GM19468 (cell line): ENCODE measurements at regions not wholly inside any gene's neighbourhood (a gene's known extent, or its start where the extent isn't known, plus 50 kb on each side); places are given as distances from the start of the nearest gene placed in this dataset.

Experiments used
- ATAC-seq: cut with Tn5 transposase; IDR thresholded peaks from one replicate; pipeline ENCODE4 v1.9.1; 2021; ENCODE audit warnings: mild to moderate bottlenecking, moderate library complexity, moderate number of reproducible peaks; ENCODE audit not compliant: unreplicated experiment; ENCODE audit errors: extremely low read depth

GRCh38 chr17:73942703-73943415, 260.6 kb upstream of the RPL38 start:
- no peak for ATAC-seq

DNA sequence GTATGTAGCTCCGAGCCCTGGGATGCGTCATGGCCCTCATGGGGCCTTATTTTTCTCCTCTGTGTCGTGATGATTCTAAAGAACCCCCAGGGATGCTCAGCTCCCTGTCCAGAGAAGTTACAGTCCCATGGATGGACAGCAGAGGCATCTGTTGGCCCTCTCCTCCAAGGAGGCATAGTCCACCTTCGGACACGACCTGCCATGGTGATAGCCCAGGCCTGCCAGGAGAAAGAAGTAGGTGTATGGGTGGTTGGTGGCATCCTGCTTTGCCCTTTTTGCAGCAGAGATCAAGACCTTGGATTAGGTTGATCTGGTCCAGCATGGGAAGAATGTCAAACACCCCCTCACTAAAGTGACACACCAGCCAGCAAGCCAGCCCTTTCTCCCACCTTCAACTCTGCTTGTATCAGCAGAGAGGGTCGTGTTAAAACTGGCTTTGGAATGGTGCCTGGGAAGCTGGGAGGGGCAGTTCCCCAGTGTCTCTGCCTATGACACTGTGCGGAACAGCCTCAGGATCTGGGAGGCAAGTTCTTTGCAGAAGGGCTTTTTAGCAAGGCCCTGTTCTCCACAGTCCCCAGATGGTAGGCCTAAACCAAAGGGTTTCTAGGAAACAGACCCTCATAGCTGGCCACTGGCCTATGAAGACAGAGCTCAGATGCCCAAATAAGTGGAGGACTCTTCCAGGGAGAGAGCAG, 259.9 kb upstream of the RPL38 start:
- ATAC-seq = no peak

DNA sequence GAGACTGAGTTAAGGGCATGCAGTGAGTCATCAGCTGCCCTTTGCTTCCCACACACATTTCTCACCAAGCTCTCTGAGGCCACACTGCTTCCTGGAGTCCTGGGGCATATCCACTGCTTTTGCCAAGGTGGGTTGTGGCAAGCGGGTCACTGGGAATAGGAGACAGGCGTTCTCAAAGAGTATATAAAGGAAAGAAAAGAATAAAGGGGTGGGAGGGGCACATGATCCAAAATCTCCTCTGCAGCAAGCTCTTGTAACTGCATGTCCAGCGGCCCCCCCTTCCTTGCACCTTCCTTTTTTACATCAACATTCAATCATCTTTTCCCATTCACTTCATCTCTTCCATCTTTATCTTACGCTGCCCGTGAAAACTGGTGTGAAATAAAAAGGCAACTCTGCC, 259.1 kb upstream of the RPL38 start:
- no peak for ATAC-seq

DNA sequence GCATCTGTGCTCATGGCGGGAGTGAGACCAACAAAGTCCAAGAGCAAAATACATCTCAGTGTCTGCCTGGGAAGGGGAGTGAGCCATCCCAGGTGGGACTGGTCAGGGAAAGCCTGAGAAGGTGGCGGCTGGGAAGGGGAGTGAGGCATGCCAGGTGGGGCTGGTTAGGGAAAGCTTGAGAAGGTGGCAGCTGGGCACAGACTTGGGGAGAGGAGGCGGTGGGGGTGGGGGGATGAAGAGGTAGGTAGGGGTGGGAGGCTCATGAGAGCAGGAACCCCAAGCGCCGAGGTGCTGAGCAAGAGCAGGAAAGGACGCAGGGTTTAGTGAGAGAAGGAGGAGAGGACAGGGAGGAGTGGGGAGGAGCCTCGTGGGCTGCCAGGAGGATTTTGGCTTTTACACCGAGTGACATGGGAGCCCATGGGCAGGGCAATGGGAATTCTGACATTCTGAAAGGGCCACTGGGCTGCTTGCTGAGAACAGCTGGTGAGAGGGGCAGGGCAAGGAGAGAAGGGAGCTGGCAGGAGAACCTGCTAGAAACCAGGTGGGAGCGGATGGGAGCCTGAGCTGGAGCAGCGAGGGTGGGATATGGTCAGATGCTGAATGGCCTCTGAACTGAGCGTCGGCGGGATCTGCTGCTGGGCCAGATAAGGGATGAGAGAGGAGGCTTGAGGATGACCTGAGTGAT, 256.1 kb upstream of the RPL38 start:
- no peak for ATAC-seq

GRCh38 chr17:73947966-73948355, 255.5 kb upstream of the RPL38 start:
- ATAC-seq = no peak

- no peak for ATAC-seq
These were observed 253.4 kb upstream of the RPL38 start for GRCh38 chr17:73949903-73950592.

GRCh38 chr17:73950593-73950914, 252.9 kb upstream of the RPL38 start:
- ATAC-seq = no peak

DNA sequence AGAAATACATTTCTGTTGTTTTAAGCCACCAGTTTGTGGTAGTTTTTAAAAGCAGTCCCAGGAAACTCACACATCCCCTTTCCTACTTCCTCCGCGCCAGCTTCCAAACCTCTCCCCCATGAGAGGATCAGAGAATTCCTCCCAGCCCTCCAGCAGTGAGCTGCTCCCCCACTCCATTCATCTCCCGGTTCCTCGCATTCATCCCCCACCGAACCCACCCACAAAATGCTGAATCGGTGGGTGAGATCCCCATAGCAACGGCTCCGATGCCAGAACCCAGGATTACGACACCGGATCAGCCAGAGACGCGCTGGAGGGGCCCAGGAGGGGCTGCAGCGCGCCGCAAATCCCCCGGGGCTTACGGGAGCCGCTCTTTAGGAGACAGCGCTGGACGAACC, 251.4 kb upstream of the RPL38 start:
- ATAC-seq = no peak

DNA sequence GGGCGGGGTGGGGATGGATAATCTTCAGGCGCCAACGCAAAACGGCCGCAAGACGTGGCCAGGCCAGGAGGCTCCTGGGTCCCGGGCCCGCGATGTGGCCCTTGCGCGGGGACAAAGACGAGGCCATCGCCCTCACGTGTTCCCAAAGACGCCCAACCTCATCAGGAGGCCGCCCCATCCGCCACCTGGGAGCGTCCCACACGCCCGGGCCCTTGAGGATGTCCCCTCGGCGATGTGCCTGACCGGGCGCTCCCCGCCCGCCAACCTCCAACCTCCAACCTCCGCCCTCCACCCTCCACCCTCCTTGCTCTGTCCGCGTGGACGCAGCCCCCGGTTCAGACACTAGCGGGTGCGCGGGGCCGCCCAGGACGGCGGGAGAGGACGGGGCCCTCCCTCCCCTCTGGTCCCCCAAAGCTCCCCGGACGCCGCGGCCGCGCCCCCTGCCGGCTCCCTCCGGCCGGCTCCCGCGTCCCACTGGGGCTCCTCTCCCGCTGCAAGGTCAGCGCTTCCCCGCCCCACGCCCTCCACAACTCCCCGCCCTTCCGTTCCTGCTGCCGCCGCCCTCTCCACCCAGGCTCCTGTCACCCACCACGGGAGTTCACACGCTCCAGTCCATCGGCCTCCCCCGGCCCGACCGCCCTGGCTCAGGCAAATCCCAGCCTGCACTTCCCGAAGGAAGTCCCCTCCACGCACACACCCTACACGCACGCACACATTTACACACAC, 250.8 kb upstream of the RPL38 start:
- ATAC-seq = no peak

DNA sequence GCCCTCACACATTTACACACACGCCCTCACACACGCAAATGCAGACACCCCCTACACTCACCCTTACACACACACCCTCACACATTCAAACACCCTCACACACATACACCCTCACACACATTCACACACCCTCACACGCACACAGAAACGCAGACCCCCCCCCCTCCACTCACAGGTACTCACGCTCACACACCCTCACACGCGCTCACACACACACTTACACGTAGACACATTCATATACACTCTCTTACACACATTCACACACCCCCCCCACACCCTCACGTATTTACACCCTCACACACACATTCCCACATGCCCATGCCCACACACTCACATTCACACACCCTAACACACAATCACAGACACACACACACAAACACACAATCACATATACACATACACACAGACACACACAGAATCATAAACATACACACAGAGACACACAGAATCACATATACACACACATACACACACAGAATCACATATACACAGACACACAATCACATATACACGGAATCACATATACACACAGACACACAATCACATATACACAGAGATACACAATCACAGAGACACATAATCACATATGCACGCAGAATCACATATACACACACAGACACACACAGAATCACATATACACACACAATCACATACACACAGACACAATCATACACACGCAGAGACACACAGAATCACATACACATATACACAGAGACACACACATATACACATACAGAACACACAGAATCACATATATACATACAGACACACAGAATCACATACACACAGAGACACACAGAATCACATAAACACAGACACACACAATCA, 250.1 kb upstream of the RPL38 start:
- no peak for ATAC-seq

DNA sequence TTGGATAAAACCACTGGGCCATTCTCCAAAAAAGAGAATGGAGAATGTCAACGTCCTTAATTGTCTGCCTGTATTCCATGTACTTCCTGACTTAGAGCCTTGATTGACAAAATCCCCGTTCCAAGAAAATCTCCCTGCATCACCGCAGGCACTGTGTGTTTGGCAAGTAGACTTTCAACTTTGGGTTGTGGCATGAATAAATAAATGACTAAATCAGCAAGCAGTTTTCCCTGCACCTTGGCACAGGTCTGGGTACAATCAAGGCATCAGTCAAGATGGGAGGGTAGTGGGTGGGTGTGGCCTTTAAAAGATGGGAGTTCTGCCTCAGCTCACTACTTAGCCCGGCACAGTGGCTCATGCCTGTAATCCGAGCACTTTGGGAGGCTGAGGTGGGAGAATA, 248.5 kb upstream of the RPL38 start:
- no peak for ATAC-seq

DNA sequence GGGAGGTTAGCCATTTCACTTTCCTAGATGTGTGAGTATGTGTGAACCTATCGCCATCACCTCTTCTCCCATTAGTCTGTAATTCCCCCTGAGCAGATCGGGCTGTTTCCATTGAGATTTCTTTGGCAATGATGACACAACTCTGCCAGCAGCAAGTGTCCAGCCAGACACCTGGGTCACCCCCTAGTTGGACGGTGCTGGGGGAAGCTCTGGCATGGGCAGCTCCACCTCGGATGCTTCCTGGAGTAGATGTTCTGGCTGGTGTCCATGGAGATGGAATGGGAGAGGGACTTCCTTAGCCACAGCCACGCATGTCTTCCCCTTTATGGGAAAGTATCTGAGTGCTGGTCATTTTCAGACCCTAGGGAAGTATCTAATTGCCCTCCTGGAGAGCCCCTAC, 247.9 kb upstream of the RPL38 start:
- no peak for ATAC-seq

DNA sequence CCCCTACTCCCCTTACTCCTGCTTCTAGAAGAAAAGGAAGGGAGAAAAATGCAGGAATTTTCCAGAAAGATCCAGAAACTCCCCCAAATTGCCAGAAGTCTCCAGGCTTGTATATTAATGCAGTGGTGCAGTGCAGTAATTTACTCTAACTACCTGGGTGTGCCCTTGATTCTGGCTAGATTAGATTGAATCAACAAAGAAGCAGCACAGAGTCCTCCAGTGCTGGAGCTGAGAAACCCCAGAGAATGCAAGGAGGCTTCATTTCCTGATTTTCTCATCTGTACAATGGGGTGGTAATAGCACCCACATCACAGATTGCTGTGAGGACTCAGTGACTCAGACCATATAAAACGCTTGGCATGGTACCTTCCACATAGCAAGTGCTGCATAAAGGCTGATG, 247.3 kb upstream of the RPL38 start:
- ATAC-seq = no peak

- ATAC-seq = no peak
These were observed 246.6 kb upstream of the RPL38 start for GRCh38 chr17:73956595-73957465.

- no peak for ATAC-seq
These were observed 245.9 kb upstream of the RPL38 start for GRCh38 chr17:73957564-73957963.

GRCh38 chr17:73958453-73958852, 245.0 kb upstream of the RPL38 start:
- no peak for ATAC-seq

GRCh38 chr17:73960469-73960868, 243.0 kb upstream of the RPL38 start:
- ATAC-seq = no peak

- ATAC-seq = no peak
These were observed 241.2 kb upstream of the RPL38 start for GRCh38 chr17:73962308-73962707.

DNA sequence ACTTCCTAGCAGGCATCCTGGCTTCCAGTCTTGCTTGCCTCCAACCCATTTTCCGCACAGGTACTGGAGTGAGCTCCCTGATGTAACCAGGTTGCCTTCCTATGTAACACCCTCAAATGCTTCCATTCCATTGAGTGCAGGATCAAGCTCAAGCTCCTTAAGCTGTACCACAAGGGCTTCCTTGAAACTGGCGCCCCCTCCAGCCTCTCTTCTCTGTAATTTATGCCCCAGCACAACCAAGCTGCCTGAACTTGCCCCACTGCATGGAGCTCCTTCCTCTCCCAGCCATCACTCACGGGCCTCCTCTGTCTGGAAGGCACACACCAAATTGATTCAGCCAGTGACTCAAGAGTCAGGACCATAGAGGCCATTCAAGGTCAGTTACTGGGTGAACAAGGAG, 234.8 kb upstream of the RPL38 start:
- ATAC-seq = no peak
